Tibial artery (tissue), 4 donors: ENCODE measurements at regions not wholly inside any gene's neighbourhood (a gene's known extent, or its start where the extent isn't known, plus 50 kb on each side); places are given as distances from the start of the nearest gene placed in this dataset.

Source experiments
- DNase-seq, 2 donors: peaks; one replicate each; pipeline ENCODE4 v3.0.0-alpha.2; 2019
- H3K27ac ChIP-seq, 2 donors: fragments of 200-600 bp; sonication (generic) in 1 of 2; 1 replicate in 1 of 2; 2 replicates in 1 of 2; pipeline ENCODE4 v1.5.1; 2018 to 2019; ENCODE audit warnings: mild to moderate bottlenecking in 1 of 2
- H3K27me3 ChIP-seq, 2 donors: fragments of 200-600 bp; sonication (generic) in 1 of 2; one replicate each; pipeline versions ENCODE4 v1.5.1 to v1.6.0; 2016 to 2019
- H3K36me3 ChIP-seq, 3 donors: fragments of 200-600 bp; sonication (generic) in 2 of 3; one replicate each; pipeline ENCODE4 v1.5.1; 2016 to 2019; ENCODE audit warnings: mild to moderate bottlenecking in 2 of 3
- H3K4me1 ChIP-seq, 4 donors: fragments of 200-600 bp; sonication (generic) in 2 of 4; 1 replicate in 3 of 4; 2 replicates in 1 of 4; pipeline ENCODE4 v1.5.1; 2016 to 2019
- H3K4me3 ChIP-seq, 2 donors: fragments of 200-600 bp; sonication (generic) in 1 of 2; 1 replicate in 1 of 2; 2 replicates in 1 of 2; pipeline ENCODE4 v1.5.1; 2018 to 2019; ENCODE audit warnings: mild to moderate bottlenecking in 2 of 2
- H3K9me3 ChIP-seq, 3 donors: fragments of 200-600 bp; sonication (generic) in 1 of 3; one replicate each; pipeline ENCODE4 v1.5.1; 2016 to 2019
- intact Hi-C: fragments of 100-400 bp; cut with DNase I; formaldehyde crosslinking; loops from one replicate; pipeline ENCODE4 v1.15.0; 2023; ENCODE audit warnings: low total_unique reads
- TF ChIP-seq, protein P1 (sequence below), 2 experiments: fragments of 200-600 bp in 1 of 2; fragments of 450-650 bp in 1 of 2; IDR thresholded peaks; one replicate each; pipeline ENCODE4 v1.5.1; 2017 to 2019; ENCODE audit warnings: antibody characterized with exemption in 2 of 2, mild to moderate bottlenecking in 1 of 2, moderate library complexity in 1 of 2

DNA sequence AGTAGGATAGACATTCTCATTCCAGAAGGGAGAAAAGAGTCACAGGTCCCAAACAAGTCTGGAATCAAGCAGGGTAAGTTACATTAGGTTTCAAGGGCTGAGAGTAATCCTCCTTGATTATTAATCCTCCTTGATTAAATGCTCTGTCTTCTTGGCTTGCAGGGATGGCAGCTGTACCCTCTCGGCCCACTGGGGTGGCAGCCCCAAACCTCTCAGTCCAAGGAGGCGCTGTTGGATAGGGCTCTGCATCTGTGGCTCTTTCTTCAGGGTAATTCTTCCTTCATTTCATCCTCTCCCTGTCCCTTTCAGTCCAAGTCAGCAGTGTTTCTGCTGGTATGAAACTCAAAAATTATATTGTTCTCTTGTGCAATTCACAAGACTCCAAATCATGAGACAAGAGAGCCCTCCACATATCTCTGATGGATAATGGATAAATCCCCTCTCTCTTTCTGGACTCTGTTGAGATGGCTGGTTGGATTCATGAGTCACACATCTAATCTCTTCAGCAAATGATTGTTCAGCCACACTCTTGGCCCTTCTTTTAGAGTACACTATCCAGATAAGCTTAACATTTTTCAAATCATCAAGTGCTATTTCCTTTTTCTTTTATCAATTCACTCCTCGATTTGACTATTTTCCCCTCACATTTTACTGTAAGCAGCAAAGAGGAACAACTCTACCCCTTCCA is 323.7 kb upstream of the HTR2A start:
- TF ChIP-seq, protein P1, sequence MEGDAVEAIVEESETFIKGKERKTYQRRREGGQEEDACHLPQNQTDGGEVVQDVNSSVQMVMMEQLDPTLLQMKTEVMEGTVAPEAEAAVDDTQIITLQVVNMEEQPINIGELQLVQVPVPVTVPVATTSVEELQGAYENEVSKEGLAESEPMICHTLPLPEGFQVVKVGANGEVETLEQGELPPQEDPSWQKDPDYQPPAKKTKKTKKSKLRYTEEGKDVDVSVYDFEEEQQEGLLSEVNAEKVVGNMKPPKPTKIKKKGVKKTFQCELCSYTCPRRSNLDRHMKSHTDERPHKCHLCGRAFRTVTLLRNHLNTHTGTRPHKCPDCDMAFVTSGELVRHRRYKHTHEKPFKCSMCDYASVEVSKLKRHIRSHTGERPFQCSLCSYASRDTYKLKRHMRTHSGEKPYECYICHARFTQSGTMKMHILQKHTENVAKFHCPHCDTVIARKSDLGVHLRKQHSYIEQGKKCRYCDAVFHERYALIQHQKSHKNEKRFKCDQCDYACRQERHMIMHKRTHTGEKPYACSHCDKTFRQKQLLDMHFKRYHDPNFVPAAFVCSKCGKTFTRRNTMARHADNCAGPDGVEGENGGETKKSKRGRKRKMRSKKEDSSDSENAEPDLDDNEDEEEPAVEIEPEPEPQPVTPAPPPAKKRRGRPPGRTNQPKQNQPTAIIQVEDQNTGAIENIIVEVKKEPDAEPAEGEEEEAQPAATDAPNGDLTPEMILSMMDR (IDR thresholded peaks at IDR 0.05) = no peak
- no peaks in the 10 kb centered on the region for H3K36me3 ChIP-seq
- H3K27me3 ChIP-seq = no peaks in the 10 kb centered on the region
- intact Hi-C loops = no loop called here
- H3K4me3 ChIP-seq = no peak overlapping the region
- DNase-seq = no peak
- H3K4me1 ChIP-seq = no peaks in the 10 kb centered on the region
- no peaks in the 10 kb centered on the region for H3K9me3 ChIP-seq
- H3K27ac ChIP-seq = no peak overlapping the region

DNA sequence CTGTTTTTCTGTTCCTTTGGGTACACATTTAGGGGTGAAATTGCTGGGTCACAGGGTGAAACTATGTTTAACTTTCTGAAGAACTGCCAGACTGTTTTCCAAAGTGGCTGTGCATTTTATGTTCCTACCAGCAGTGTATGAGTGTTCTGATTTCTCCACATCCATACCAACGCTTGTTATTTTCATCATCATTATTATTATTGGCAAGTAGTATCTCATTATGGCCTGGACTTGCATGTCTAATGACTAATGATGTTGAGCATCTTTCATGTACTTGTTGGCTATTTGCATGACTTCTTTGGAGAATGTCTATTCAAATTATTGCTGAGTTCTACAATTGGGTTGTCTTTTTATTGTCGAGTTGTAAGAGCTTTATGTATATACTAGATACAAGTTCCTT is 321.8 kb upstream of the HTR2A start:
- Histone ChIP-seq H3K27me3 (no peaks in the 10 kb centered on the region), H3K4me3 (no peak overlapping the region), H3K9me3 (no peaks in the 10 kb centered on the region), H3K27ac (no peak overlapping the region), H3K36me3 (no peaks in the 10 kb centered on the region), H3K4me1 (no peaks in the 10 kb centered on the region)
- no peak for DNase-seq
- intact Hi-C loops = no loop called here
- TF ChIP-seq, protein P1 (IDR thresholded peaks at IDR 0.05) = no peak

DNA sequence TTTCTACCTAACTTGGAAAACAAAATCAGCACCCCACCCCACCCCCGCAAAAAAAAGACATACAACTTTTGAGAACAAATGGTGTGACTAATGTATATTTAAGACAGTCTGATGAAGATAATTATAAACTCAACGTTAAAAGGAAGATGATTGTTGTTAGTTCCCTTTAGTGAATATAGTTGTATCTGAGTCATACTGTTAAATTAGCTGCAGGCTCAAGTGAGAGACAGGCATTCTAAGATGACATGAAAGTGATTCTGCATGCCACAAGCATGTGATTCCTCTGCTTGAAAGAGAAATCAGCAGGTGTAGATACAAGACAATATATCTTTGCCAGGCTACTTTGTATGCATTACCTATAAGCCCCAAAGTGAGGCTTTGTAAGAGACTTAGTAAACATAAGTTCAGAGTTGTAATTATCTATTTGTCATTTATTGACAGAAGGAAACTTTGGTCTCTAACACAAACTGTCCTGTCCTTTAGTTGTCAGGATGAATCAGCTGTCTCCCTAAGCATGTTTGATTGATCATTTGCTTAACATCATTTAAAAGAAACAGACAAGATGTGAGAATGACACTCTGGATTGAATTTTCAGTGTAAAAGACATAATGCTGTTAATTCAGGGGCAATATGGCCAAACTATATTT is 319.4 kb upstream of the HTR2A start:
- TF ChIP-seq, protein P1 (IDR thresholded peaks at IDR 0.05) = no peak
- Histone ChIP-seq H3K36me3 (no peaks in the 10 kb centered on the region), H3K9me3 (no peaks in the 10 kb centered on the region), H3K27me3 (no peaks in the 10 kb centered on the region), H3K4me3 (no peak overlapping the region), H3K27ac (no peak overlapping the region), H3K4me1 (no peaks in the 10 kb centered on the region)
- intact Hi-C loops = no loop called here
- no peak for DNase-seq

DNA sequence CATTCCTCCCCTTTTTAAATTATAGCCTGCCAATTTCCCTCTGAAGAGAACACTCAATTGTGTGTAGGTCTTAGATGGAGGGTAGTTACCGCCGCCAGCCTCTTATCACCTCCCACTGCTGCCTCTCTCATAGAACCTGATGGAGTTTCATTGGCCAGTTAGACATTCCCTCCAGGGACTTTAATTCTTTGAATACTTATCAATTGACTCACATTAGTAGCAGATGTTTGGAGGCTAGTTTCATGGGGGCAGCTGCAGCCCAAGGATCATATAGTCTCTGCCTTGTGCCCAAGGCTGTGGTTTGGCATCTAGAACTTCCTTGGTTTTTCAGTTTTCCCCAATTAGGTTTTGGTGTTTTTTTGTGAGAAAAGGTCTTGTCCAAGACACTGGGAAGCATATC is 318.9 kb upstream of the HTR2A start:
- intact Hi-C loops = no loop called here
- Histone ChIP-seq H3K4me3 (no peak overlapping the region), H3K9me3 (no peaks in the 10 kb centered on the region), H3K36me3 (no peaks in the 10 kb centered on the region), H3K27ac (no peak overlapping the region), H3K27me3 (no peaks in the 10 kb centered on the region), H3K4me1 (no peaks in the 10 kb centered on the region)
- no peak for DNase-seq
- TF ChIP-seq, protein P1 (IDR thresholded peaks at IDR 0.05) = no peak

DNA sequence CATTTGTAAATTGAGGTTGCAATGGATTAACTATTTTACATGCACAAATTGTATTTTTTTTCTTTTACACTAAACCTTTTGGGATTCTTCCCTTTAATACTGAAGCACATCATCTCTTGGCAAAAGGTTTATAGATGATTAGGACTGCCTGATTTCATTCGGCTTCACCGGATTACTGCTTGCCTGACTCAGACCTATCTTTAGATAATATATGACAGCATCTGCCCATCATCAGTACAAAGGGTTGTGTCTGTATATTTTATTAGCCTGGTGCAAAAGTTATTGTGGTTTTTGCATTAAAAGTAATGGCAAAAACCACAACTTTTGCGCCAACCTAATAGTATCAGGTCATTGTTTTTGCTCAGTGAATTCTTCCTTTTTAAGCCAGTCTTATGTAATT is 316.2 kb upstream of the HTR2A start:
- TF ChIP-seq, protein P1 (IDR thresholded peaks at IDR 0.05) = no peak
- H3K9me3 ChIP-seq = no peaks in the 10 kb centered on the region
- no peak overlapping the region for H3K27ac ChIP-seq
- H3K4me1 ChIP-seq = no peaks in the 10 kb centered on the region
- H3K36me3 ChIP-seq = no peaks in the 10 kb centered on the region
- H3K27me3 ChIP-seq = no peaks in the 10 kb centered on the region
- intact Hi-C loops = no loop called here
- H3K4me3 ChIP-seq = no peak overlapping the region
- no peak for DNase-seq
